NB4 (cell line): ENCODE measurements at regions not wholly inside any gene's neighbourhood (a gene's known extent, or its start where the extent isn't known, plus 50 kb on each side); places are given as distances from the start of the nearest gene placed in this dataset.

Experiments
- DNase-seq: peaks from one replicate; pipeline ENCODE4 v3.0.0; 2010; ENCODE audit warnings: low read depth
- H3K4me3 ChIP-seq: one replicate; pipeline ENCODE4 v1.5.1; 2011; ENCODE audit warnings: mild to moderate bottlenecking, low read depth, low read length, moderate library complexity
- MYC ChIP-seq: IDR thresholded peaks from 2 replicates; pipeline ENCODE4 v1.6.1; 2011; ENCODE audit warnings: low read depth, low read length
- POLR2A ChIP-seq: IDR thresholded peaks from 2 replicates; pipeline ENCODE4 v1.6.1; 2011; ENCODE audit warnings: mild to moderate bottlenecking; ENCODE audit not compliant: insufficient read length; ENCODE audit errors: extremely low read depth
- TF ChIP-seq, protein P1 (sequence below): IDR thresholded peaks from one replicate; pipeline ENCODE4 v1.5.1; 2012; ENCODE audit warnings: low read depth, low read length
- TF ChIP-seq, protein P2 (sequence below): IDR thresholded peaks from 2 replicates; pipeline ENCODE4 v1.6.1; 2011; ENCODE audit warnings: low read depth, low read length

DNA sequence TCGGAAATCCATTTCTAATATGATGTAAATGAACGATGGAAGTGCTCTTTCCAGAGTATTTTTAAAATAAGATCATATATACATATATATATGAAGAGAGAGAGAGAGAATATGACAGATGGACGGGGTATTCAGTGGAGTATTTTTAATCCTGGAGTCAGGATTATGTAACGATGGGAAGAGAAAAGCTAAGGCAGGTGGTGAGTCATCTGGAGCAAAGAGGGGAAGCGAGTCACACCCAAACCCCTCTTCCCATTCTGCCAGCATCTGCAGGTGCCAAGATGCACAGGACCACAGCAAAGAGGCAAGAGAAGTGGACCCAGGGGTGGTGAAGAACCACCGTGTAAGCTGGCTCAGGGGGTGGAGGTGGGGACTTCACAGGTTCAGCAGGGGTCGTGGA lies 102.7 kb upstream of the GRIK3 start:
- no peak overlapping the region for H3K4me3 ChIP-seq
- no peak for TF ChIP-seq POLR2A
- no peak for DNase-seq

DNA sequence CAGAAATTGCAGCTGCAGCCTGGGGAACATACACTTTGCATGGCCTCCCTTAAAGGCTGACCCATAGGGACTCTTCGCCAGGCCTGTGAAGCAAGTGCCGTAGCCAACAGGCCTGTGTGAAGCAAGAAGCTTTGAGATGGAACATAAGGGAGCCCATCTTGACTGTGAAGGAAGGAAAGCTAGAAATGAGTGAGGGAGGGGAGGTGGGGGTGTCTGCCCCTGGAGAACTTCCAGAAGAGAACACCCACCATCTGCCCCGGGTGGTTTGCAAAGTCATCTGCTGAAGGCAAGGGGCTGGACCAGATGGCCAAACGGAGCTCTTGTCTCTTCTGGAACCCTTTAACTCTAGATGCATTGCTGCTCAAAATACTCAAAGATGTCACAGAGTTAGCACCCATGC lies 103.3 kb upstream of the GRIK3 start:
- no peak overlapping the region for H3K4me3 ChIP-seq
- TF ChIP-seq, protein P1, sequence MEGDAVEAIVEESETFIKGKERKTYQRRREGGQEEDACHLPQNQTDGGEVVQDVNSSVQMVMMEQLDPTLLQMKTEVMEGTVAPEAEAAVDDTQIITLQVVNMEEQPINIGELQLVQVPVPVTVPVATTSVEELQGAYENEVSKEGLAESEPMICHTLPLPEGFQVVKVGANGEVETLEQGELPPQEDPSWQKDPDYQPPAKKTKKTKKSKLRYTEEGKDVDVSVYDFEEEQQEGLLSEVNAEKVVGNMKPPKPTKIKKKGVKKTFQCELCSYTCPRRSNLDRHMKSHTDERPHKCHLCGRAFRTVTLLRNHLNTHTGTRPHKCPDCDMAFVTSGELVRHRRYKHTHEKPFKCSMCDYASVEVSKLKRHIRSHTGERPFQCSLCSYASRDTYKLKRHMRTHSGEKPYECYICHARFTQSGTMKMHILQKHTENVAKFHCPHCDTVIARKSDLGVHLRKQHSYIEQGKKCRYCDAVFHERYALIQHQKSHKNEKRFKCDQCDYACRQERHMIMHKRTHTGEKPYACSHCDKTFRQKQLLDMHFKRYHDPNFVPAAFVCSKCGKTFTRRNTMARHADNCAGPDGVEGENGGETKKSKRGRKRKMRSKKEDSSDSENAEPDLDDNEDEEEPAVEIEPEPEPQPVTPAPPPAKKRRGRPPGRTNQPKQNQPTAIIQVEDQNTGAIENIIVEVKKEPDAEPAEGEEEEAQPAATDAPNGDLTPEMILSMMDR = no peak
- TF ChIP-seq, protein P2, sequence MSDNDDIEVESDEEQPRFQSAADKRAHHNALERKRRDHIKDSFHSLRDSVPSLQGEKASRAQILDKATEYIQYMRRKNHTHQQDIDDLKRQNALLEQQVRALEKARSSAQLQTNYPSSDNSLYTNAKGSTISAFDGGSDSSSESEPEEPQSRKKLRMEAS = no peak
- no peak for TF ChIP-seq MYC
- no peak for DNase-seq

DNA sequence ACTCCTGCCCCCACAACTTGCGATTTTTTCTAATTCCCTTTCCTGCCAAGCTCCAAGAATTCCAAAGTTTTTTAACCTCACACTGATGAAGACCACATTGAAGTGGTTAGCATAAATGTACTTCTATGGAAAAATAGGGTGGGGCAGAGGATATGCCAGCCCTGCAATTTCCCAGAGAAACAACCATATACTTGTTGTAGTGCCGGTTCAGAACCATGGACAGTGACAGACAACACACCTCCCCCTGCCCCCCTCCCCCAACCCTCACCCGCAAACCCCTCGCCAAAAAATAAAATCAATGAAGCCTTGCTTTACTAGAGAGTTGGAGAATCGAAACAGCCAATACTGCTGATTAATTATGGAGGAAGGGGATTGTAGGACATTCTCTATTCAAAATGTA lies 109.5 kb upstream of the GRIK3 start:
- no peak overlapping the region for H3K4me3 ChIP-seq
- TF ChIP-seq MYC = no peak
- TF ChIP-seq, protein P1 = no peak
- TF ChIP-seq, protein P2 = no peak
- no peak for TF ChIP-seq POLR2A

DNA sequence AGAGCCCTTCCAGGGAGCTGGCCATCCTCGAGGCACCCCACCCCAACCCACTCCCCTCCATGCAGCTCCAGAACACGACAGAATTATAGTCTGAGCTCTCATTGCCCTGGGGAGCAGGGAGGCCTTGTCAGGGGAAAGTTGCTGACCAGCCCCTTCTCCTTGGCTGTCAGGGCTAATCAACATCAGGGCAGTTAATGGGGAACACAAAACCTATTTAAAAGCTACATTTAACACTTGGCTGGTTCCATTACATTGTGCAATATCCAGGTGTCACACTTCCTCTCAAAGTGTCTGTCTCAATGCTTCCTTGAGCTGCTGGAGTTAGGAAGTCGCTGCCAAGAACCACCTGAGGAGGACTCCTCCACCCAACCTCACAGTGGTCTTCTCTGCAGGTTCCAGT lies 111.8 kb upstream of the GRIK3 start:
- DNase-seq = no peak
- H3K4me3 ChIP-seq = no peak overlapping the region
- TF ChIP-seq MYC (no peak), POLR2A (no peak)
- TF ChIP-seq, protein P1 = no peak
- TF ChIP-seq, protein P2 = no peak

More for the DNA sequence above, 109.5 kb upstream of the GRIK3 start:
- no peak for DNase-seq

DNA sequence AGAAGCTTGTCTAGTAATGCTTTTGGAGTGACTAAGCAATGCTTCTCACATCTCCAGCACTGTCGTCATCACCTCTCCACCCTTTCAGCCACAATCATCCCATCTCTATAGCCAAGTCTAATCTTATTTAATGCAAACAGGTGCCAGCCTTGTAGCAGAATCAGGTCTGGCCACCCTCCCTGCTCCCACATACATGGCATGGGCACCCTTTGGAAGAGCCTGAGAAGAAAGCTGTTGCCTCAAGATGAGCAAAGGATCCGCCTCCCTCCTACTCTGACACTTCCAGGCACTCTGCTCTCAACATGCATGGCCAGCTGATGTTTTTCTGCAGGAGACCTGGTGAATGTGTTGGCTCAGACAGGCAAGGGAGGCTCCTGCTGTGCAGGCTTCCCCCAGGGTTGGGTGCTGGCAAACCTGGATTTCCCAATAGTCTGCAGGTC lies 113.1 kb upstream of the GRIK3 start:
- H3K4me3 ChIP-seq = no peak overlapping the region
- TF ChIP-seq POLR2A (no peak), MYC (no peak)
- TF ChIP-seq, protein P1 = no peak
- TF ChIP-seq, protein P2 = no peak
- no peak for DNase-seq

DNA sequence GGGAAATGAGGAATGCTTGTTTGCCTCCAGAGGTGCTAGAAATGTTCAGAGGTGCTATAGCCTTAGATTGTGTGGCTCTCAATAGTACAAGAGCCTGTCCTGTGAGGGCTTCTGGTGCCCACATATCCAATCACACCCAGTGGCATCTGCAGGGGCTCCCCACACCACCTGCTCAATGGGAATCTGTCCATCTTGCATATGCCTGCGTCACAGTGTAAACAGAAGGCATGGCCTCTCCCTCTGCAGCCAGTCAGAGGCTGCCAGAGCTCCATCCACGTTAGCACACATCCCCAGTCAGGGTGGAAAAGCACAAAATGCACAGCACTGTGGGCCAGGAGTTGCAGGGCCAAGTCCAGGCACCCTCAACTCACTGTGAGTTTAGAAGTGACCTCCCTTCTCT lies 113.6 kb upstream of the GRIK3 start:
- no peak overlapping the region for H3K4me3 ChIP-seq
- no peak for DNase-seq
- TF ChIP-seq, protein P2 = no peak
- TF ChIP-seq, protein P1 = no peak
- TF ChIP-seq POLR2A (no peak), MYC (no peak)
